B cell (primary cell): ENCODE measurements at regions not wholly inside any gene's neighbourhood (a gene's known extent, or its start where the extent isn't known, plus 50 kb on each side); places are given as distances from the start of the nearest gene placed in this dataset.

Experiments
- ATAC-seq: fragments of 200-7000 bp; cut with Tn5 transposase; one replicate; pipeline ENCODE4 v1.10.0; 2021; ENCODE audit warnings: low read depth, mild to moderate bottlenecking, moderate number of reproducible peaks, moderate library complexity
- CTCF ChIA-PET: fragments of 350-600 bp; sonication (Branson Sonifier 250); formaldehyde crosslinking; loops from one replicate; lab custom pipeline; 2021; ENCODE audit warnings: antibody characterized with exemption, inconsistent platforms; lab: Charles Lee
- POLR2A ChIA-PET: fragments of 350-600 bp; sonication (Branson Sonifier 250); formaldehyde crosslinking; loops from one replicate; lab custom pipeline; 2021; ENCODE audit warnings: antibody characterized with exemption; lab: Charles Lee
- DNase-seq: peaks from one replicate; pipeline ENCODE4 v3.0.0; 2013
- H2AFZ ChIP-seq: 2 replicates; pipeline ENCODE4 v1.6.1; 2012; ENCODE audit warnings: mild to moderate bottlenecking, low read depth, low read length; ENCODE audit not compliant: insufficient read depth, poor library complexity, severe bottlenecking
- H3K27ac ChIP-seq, 2 donors: 1 replicate in 1 of 2; 2 replicates in 1 of 2; pipeline ENCODE4 v1.5.1; 2012 to 2013; ENCODE audit warnings: low read length in 2 of 2, mild to moderate bottlenecking in 2 of 2, moderate library complexity in 1 of 2
- H3K27me3 ChIP-seq, 4 experiments: fragments of 200-600 bp in 1 of 4; sonication (generic) in 1 of 4; replicated peaks in 1 of 4; 1 replicate in 2 of 4; 2 replicates in 2 of 4; pipeline versions ENCODE4 v1.6.1 to v1.7.0; 2013 to 2016; ENCODE audit warnings: low read length in 3 of 4, mild to moderate bottlenecking in 2 of 4, mixed read lengths in 1 of 4, moderate library complexity in 1 of 4; ENCODE audit not compliant: insufficient read depth in 4 of 4, control insufficient read depth in 3 of 4; ENCODE audit errors: control extremely low read depth in 1 of 4
- H3K36me3 ChIP-seq, 2 experiments: replicated peaks in 1 of 2; 1 replicate in 1 of 2; 2 replicates in 1 of 2; pipeline versions ENCODE4 v1.6.1 to v1.7.1; 2013; ENCODE audit warnings: low read length in 1 of 2; ENCODE audit not compliant: insufficient read depth in 2 of 2, control insufficient read depth in 1 of 2; ENCODE audit errors: control extremely low read depth in 1 of 2, extremely low read depth in 1 of 2
- H3K4me1 ChIP-seq, 2 donors: fragments of 200-600 bp in 1 of 2; sonication (generic) in 1 of 2; 1 replicate in 1 of 2; 2 replicates in 1 of 2; pipeline versions ENCODE4 v1.5.1 to v1.6.1; 2013 to 2017; ENCODE audit warnings: low read length in 2 of 2; ENCODE audit not compliant: control insufficient read depth in 2 of 2, insufficient read depth in 2 of 2
- H3K4me2 ChIP-seq: replicated peaks from 2 replicates; pipeline ENCODE3; 2012; ENCODE audit warnings: mild to moderate bottlenecking, low read depth, low read length; ENCODE audit not compliant: poor library complexity, severe bottlenecking
- H3K4me3 ChIP-seq, 5 experiments: fragments of 200-600 bp in 1 of 5; sonication (generic) in 1 of 5; 1 replicate in 3 of 5; 2 replicates in 2 of 5; pipeline versions ENCODE4 v1.5.1 to v1.7.0; 2011 to 2016; ENCODE audit warnings: low read length in 4 of 5, mild to moderate bottlenecking in 4 of 5, low read depth in 2 of 5, control low read depth in 1 of 5, moderate library complexity in 1 of 5; ENCODE audit not compliant: insufficient read depth in 1 of 5; ENCODE audit errors: control extremely low read depth in 1 of 5, extremely low read depth in 1 of 5
- H3K79me2 ChIP-seq: fragments of 200-600 bp; sonication (generic); one replicate; pipeline ENCODE4 v1.6.0; 2016; ENCODE audit warnings: low read length; ENCODE audit not compliant: control insufficient read depth, insufficient read depth
- H3K9ac ChIP-seq: fragments of 200-600 bp; sonication (generic); 2 replicates; pipeline ENCODE4 v1.6.1; 2017; ENCODE audit warnings: mild to moderate bottlenecking, low read length, moderate library complexity
- H3K9me3 ChIP-seq, 3 donors: one replicate each; pipeline versions ENCODE4 v1.6.1 to v1.7.1; 2013; ENCODE audit warnings: low read length in 2 of 3; ENCODE audit not compliant: control insufficient read depth in 2 of 3, insufficient read depth in 1 of 3; ENCODE audit errors: control extremely low read depth in 1 of 3
- H4K20me1 ChIP-seq: 2 replicates; pipeline ENCODE4 v1.6.0; 2012; ENCODE audit warnings: mild to moderate bottlenecking, low read length; ENCODE audit not compliant: insufficient read depth, control insufficient read depth, poor library complexity, severe bottlenecking
- H3K27ac Mint-ChIP-seq: one replicate; pipeline ENCODE4 v1.8.0; 2021; ENCODE audit warnings: mixed read lengths
- H3K27me3 Mint-ChIP-seq: one replicate; pipeline ENCODE4 v1.8.0; 2021; ENCODE audit warnings: mixed read lengths
- H3K4me1 Mint-ChIP-seq: one replicate; pipeline ENCODE4 v1.8.0; 2021; ENCODE audit warnings: mixed read lengths
- H3K4me3 Mint-ChIP-seq: one replicate; pipeline ENCODE4 v1.8.0; 2021; ENCODE audit warnings: mixed read lengths
- H3K9me3 Mint-ChIP-seq: one replicate; pipeline ENCODE4 v1.8.0; 2022; ENCODE audit warnings: mixed read lengths; ENCODE audit not compliant: insufficient read depth
- EZH2 ChIP-seq: IDR thresholded peaks from 2 replicates; pipeline ENCODE4 v1.6.1; 2012; ENCODE audit warnings: borderline replicate concordance, low read depth, mild to moderate bottlenecking, moderate library complexity, low read length; ENCODE audit not compliant: insufficient read depth, poor library complexity, severe bottlenecking
- WGBS: methylation state at CpG from one replicate; pipeline ENCODE4 v1.1.5; 2013; ENCODE audit warnings: missing lambda C conversion rate; ENCODE audit not compliant: insufficient coverage; 5-methylcytosine and 5-hydroxymethylcytosine counted together
- intact Hi-C: fragments of 100-400 bp; cut with micrococcal nuclease; formaldehyde crosslinking; loops from one replicate; pipeline ENCODE4 v1.10.0; 2022
- TF ChIP-seq, protein P1 (sequence below): fragments of 200-600 bp; IDR thresholded peaks from one replicate; pipeline ENCODE4 v1.8.0; 2022; ENCODE audit warnings: antibody characterized with exemption, mild to moderate bottlenecking

DNA sequence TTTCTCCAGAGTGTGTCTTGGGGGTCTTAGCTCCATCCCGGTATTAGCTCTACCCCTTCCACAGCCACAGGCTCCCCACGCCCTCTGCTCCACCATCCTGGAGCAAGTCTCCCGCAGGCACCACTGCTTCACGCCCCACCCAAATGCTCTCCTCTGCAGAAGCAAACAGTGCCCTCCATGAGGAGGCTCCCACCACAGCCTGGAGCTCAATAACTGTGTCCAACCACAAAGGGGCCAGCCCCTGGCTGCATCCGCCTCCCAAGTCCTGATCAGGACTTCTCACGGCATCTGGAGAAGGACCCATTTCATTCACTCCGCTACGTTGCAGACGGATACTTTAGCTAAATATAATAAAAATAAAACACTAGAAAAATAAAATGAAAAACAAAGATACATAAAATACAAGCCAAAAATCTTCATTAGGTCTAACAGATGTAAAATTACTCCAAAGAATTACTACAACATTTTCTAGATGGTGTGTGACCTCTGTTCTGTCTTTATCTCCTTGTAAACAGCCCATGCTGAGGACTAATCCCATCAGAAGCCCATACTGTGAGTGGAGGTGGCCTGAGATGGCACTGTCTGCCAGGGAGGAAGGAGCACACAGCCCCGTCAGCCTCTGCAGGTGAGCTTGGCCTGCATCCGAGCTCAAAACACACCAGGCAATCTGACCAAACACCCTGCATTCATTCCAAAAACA, 210.8 kb upstream of the RAB6C start:
- 86% methylated on average over 5 of the region's 11 CpGs for WGBS
- H3K4me3 ChIP-seq: no peak overlapping the region
- H3K4me1 ChIP-seq: no peaks in the 10 kb centered on the region
- Mint-ChIP-seq H3K4me3 (no peak overlapping the region), H3K4me1 (no peaks in the 10 kb centered on the region), H3K27ac (no peak overlapping the region), H3K9me3 (no peaks in the 10 kb centered on the region), H3K27me3 (peaks cover 13% of the 10 kb centered on the region)
- H3K79me2 ChIP-seq: no peaks in the 10 kb centered on the region
- H4K20me1 ChIP-seq: no peaks in the 10 kb centered on the region
- peaks cover 0 to 8% (median 0%) of the 10 kb centered on the region in 3 donors for H3K9me3 ChIP-seq
- TF ChIP-seq, protein P1, sequence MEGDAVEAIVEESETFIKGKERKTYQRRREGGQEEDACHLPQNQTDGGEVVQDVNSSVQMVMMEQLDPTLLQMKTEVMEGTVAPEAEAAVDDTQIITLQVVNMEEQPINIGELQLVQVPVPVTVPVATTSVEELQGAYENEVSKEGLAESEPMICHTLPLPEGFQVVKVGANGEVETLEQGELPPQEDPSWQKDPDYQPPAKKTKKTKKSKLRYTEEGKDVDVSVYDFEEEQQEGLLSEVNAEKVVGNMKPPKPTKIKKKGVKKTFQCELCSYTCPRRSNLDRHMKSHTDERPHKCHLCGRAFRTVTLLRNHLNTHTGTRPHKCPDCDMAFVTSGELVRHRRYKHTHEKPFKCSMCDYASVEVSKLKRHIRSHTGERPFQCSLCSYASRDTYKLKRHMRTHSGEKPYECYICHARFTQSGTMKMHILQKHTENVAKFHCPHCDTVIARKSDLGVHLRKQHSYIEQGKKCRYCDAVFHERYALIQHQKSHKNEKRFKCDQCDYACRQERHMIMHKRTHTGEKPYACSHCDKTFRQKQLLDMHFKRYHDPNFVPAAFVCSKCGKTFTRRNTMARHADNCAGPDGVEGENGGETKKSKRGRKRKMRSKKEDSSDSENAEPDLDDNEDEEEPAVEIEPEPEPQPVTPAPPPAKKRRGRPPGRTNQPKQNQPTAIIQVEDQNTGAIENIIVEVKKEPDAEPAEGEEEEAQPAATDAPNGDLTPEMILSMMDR: no peak
- TF ChIP-seq EZH2: no peak
- no peak overlapping the region for H3K9ac ChIP-seq
- DNase-seq (no peak), ATAC-seq (no peak)
- intact Hi-C loops: no loop called here
- CTCF ChIA-PET: no interaction called here
- H3K27me3 ChIP-seq: peaks cover 0 to 2% (median under 1%) of the 10 kb centered on the region in 4 experiments
- POLR2A ChIA-PET: no interaction called here
- H3K27ac ChIP-seq: no peak overlapping the region
- no peaks in the 10 kb centered on the region for H3K36me3 ChIP-seq
- no peak overlapping the region for H3K4me2 ChIP-seq
- no peak overlapping the region for H2AFZ ChIP-seq

GRCh38 chr2:129769185-129769991, 210.1 kb upstream of the RAB6C start:
- POLR2A ChIA-PET: no interaction called here
- H3K4me2 ChIP-seq: no peak overlapping the region
- CTCF ChIA-PET: no interaction called here
- no peaks in the 10 kb centered on the region for H3K4me1 ChIP-seq
- TF ChIP-seq EZH2: no peak
- TF ChIP-seq, protein P1: no peak
- ATAC-seq: no peak
- Mint-ChIP-seq H3K9me3 (no peaks in the 10 kb centered on the region), H3K4me3 (no peak overlapping the region), H3K4me1 (no peaks in the 10 kb centered on the region), H3K27me3 (peaks cover 13% of the 10 kb centered on the region), H3K27ac (no peak overlapping the region)
- no peak for DNase-seq
- H3K9ac ChIP-seq: no peak overlapping the region
- peaks cover 0 to 2% (median under 1%) of the 10 kb centered on the region in 4 experiments for H3K27me3 ChIP-seq
- H3K9me3 ChIP-seq: peaks cover 0 to 8% (median 0%) of the 10 kb centered on the region in 3 donors
- no peaks in the 10 kb centered on the region for H3K79me2 ChIP-seq
- no peaks in the 10 kb centered on the region for H4K20me1 ChIP-seq
- H3K4me3 ChIP-seq: no peak overlapping the region
- 75% methylated on average over 9 of the region's 11 CpGs for WGBS
- H2AFZ ChIP-seq: no peak overlapping the region
- H3K36me3 ChIP-seq: no peaks in the 10 kb centered on the region
- intact Hi-C loops: no loop called here
- no peak overlapping the region for H3K27ac ChIP-seq
